ENCODE measurements at regions not wholly inside any gene's neighbourhood (a gene's known extent, or its start where the extent isn't known, plus 50 kb on each side); places are given as distances from the start of the nearest gene placed in this dataset.

GRCh38 chr19:41518141-41518540, 57.8 kb upstream of the CEACAM21 start:
- TF ChIP-seq POLR2A (IDR thresholded peaks at IDR 0.05; ENCODE audit: low read depth, low read length) (no peak), CTCF (conservative IDR thresholded peaks at IDR 0.05; ENCODE audit: low read depth, low read length) (no peak), SMC3 (IDR thresholded peaks at IDR 0.05; ENCODE audit: low read depth, low read length) (no peak), BHLHE40 (IDR thresholded peaks at IDR 0.05; ENCODE audit: low read depth, low read length) (no peak), USF2 (IDR thresholded peaks at IDR 0.05; ENCODE audit: low read depth, low read length) (no peak), CEBPB (IDR thresholded peaks at IDR 0.05; ENCODE audit: low read depth, low read length) (no peak)
